ENCODE measurements at regions not wholly inside any gene's neighbourhood (a gene's known extent, or its start where the extent isn't known, plus 50 kb on each side); places are given as distances from the start of the nearest gene placed in this dataset.

- CTCF ChIA-PET: no interaction called here
Measured at GRCh38 chr15:87661454-87662355, 594.8 kb downstream of the NTRK3 start.

GRCh38 chr15:87660251-87661129, 596.0 kb downstream of the NTRK3 start:
- CTCF ChIA-PET: no interaction called here
- no peak overlapping the region for H3K4me3 Mint-ChIP-seq (ENCODE audit: low read depth, unreplicated experiment)
- H3K9me3 Mint-ChIP-seq (ENCODE audit: low read depth, unreplicated experiment): peaks cover 18% of the 10 kb centered on the region
- H3K4me1 Mint-ChIP-seq (ENCODE audit: low read depth, unreplicated experiment): no peaks in the 10 kb centered on the region
- H3K27ac Mint-ChIP-seq (ENCODE audit: unreplicated experiment): no peak overlapping the region
- intact Hi-C loops (cut with micrococcal nuclease; ENCODE audit: unreplicated experiment): no loop called here
- H3K27me3 Mint-ChIP-seq (ENCODE audit: unreplicated experiment): no peaks in the 10 kb centered on the region
- no peak for DNase-seq
- H3K36me3 Mint-ChIP-seq (ENCODE audit: insufficient read depth, unreplicated experiment): no peaks in the 10 kb centered on the region
- no TSS peak for BruUV-seq (replicated peaks)
- no peak for TF ChIP-seq CTCF (IDR thresholded peaks at IDR 0.05; ENCODE audit: unreplicated experiment)

More at GRCh38 chr15:87661454-87662355, 594.8 kb downstream of the NTRK3 start:
- BruUV-seq (replicated peaks): no TSS peak
- TF ChIP-seq CTCF (IDR thresholded peaks at IDR 0.05; ENCODE audit: unreplicated experiment): no peak
- intact Hi-C loops (cut with micrococcal nuclease; ENCODE audit: unreplicated experiment): no loop called here
- Mint-ChIP-seq H3K4me3 (ENCODE audit: low read depth, unreplicated experiment) (no peak overlapping the region), H3K27ac (ENCODE audit: unreplicated experiment) (no peak overlapping the region), H3K27me3 (ENCODE audit: unreplicated experiment) (no peaks in the 10 kb centered on the region), H3K9me3 (ENCODE audit: low read depth, unreplicated experiment) (peaks cover 15% of the 10 kb centered on the region), H3K36me3 (ENCODE audit: insufficient read depth, unreplicated experiment) (no peaks in the 10 kb centered on the region), H3K4me1 (ENCODE audit: low read depth, unreplicated experiment) (no peaks in the 10 kb centered on the region)
- no peak for DNase-seq

GRCh38 chr15:87656372-87656771, 600.2 kb downstream of the NTRK3 start:
- TF ChIP-seq CTCF (IDR thresholded peaks at IDR 0.05; ENCODE audit: unreplicated experiment): no peak
- Mint-ChIP-seq H3K36me3 (ENCODE audit: insufficient read depth, unreplicated experiment) (no peaks in the 10 kb centered on the region), H3K27ac (ENCODE audit: unreplicated experiment) (no peak overlapping the region), H3K9me3 (ENCODE audit: low read depth, unreplicated experiment) (peaks cover 8% of the 10 kb centered on the region), H3K4me1 (ENCODE audit: low read depth, unreplicated experiment) (no peaks in the 10 kb centered on the region), H3K4me3 (ENCODE audit: low read depth, unreplicated experiment) (no peak overlapping the region), H3K27me3 (ENCODE audit: unreplicated experiment) (no peaks in the 10 kb centered on the region)
- intact Hi-C loops (cut with micrococcal nuclease; ENCODE audit: unreplicated experiment): no loop called here
- no peak for DNase-seq
- no TSS peak for BruUV-seq (replicated peaks)
- CTCF ChIA-PET: no interaction called here

- no TSS peak for BruUV-seq (replicated peaks)
- H3K36me3 Mint-ChIP-seq (ENCODE audit: insufficient read depth, unreplicated experiment): no peaks in the 10 kb centered on the region
- DNase-seq: no peak
- intact Hi-C loops (cut with micrococcal nuclease; ENCODE audit: unreplicated experiment): no loop called here
- CTCF ChIA-PET: no interaction called here
- H3K27ac Mint-ChIP-seq (ENCODE audit: unreplicated experiment): no peak overlapping the region
- no peaks in the 10 kb centered on the region for H3K4me1 Mint-ChIP-seq (ENCODE audit: low read depth, unreplicated experiment)
- no peak for TF ChIP-seq CTCF (IDR thresholded peaks at IDR 0.05; ENCODE audit: unreplicated experiment)
- peaks cover 17% of the 10 kb centered on the region for H3K9me3 Mint-ChIP-seq (ENCODE audit: low read depth, unreplicated experiment)
- no peaks in the 10 kb centered on the region for H3K27me3 Mint-ChIP-seq (ENCODE audit: unreplicated experiment)
- no peak overlapping the region for H3K4me3 Mint-ChIP-seq (ENCODE audit: low read depth, unreplicated experiment)
Measured at GRCh38 chr15:87653646-87654045, 602.9 kb downstream of the NTRK3 start.
